GM23248 (cell line): ENCODE measurements at regions not wholly inside any gene's neighbourhood (a gene's known extent, or its start where the extent isn't known, plus 50 kb on each side); places are given as distances from the start of the nearest gene placed in this dataset.

ENCODE experiments used
- DNase-seq: peaks from one replicate; pipeline ENCODE4 v3.0.0-alpha.2; 2015
- H2AFZ ChIP-seq: fragments of 200-600 bp; sonication (generic); 2 replicates; pipeline ENCODE4 v1.6.1; 2016; ENCODE audit warnings: antibody characterized with exemption
- H3F3A ChIP-seq: fragments of 200-600 bp; sonication (generic); 2 replicates; pipeline ENCODE4 v1.6.1; 2016; ENCODE audit warnings: mild to moderate bottlenecking, antibody characterized with exemption, mixed run types; ENCODE audit not compliant: insufficient read depth
- H3K27ac ChIP-seq: fragments of 200-600 bp; sonication (generic); 2 replicates; pipeline ENCODE4 v1.5.1; 2016; ENCODE audit warnings: mild to moderate bottlenecking
- H3K27me3 ChIP-seq: fragments of 200-600 bp; sonication (generic); replicated peaks from 2 replicates; pipeline ENCODE4 v1.6.1; 2016; ENCODE audit warnings: mild to moderate bottlenecking; ENCODE audit not compliant: insufficient read depth
- H3K36me3 ChIP-seq: fragments of 200-600 bp; sonication (generic); 2 replicates; pipeline ENCODE4 v1.6.1; 2016; ENCODE audit warnings: low read depth, mild to moderate bottlenecking
- H3K4me1 ChIP-seq: fragments of 200-600 bp; sonication (generic); 2 replicates; pipeline ENCODE4 v1.6.1; 2016; ENCODE audit warnings: mild to moderate bottlenecking; ENCODE audit not compliant: insufficient read depth
- H3K4me2 ChIP-seq: fragments of 200-600 bp; sonication (generic); one replicate; pipeline ENCODE4 v1.6.1; 2016; ENCODE audit warnings: mild to moderate bottlenecking; ENCODE audit not compliant: unreplicated experiment
- H3K4me3 ChIP-seq: fragments of 200-600 bp; sonication (generic); 2 replicates; pipeline ENCODE4 v1.5.1; 2016; ENCODE audit warnings: mild to moderate bottlenecking
- H3K79me2 ChIP-seq: fragments of 200-600 bp; sonication (generic); 2 replicates; pipeline ENCODE4 v1.6.1; 2016; ENCODE audit warnings: mild to moderate bottlenecking; ENCODE audit not compliant: insufficient read depth
- H3K9ac ChIP-seq: fragments of 200-600 bp; sonication (generic); 2 replicates; pipeline ENCODE4 v1.6.1; 2016; ENCODE audit warnings: mild to moderate bottlenecking
- H3K9me2 ChIP-seq: fragments of 200-600 bp; sonication (generic); 2 replicates; pipeline ENCODE4 v1.6.1; 2016; ENCODE audit warnings: mixed run types, mild to moderate bottlenecking, moderate library complexity; ENCODE audit not compliant: insufficient read depth
- H3K9me3 ChIP-seq: fragments of 200-600 bp; sonication (generic); one replicate; pipeline ENCODE4 v1.6.1; 2017; ENCODE audit warnings: low read depth
- H4K20me1 ChIP-seq: fragments of 200-600 bp; sonication (generic); 2 replicates; pipeline ENCODE4 v1.6.0; 2016; ENCODE audit not compliant: insufficient read depth
- EZH2 ChIP-seq: fragments of 200-600 bp; sonication (generic); IDR thresholded peaks from 2 replicates; pipeline ENCODE4 v1.6.1; 2018; ENCODE audit warnings: antibody characterized with exemption, mild to moderate bottlenecking; ENCODE audit not compliant: insufficient read depth, poor library complexity, severe bottlenecking
- EZH2phosphoT487 ChIP-seq: fragments of 200-600 bp; sonication (generic); IDR thresholded peaks from 2 replicates; pipeline ENCODE4 v1.6.1; 2018; ENCODE audit warnings: antibody characterized with exemption, moderate library complexity, mild to moderate bottlenecking, low read depth; ENCODE audit not compliant: insufficient read depth
- WGBS, 2 experiments: methylation state at CpG; one replicate each; pipeline ENCODE4 v1.1.6; 2015 to 2017; ENCODE audit warnings: low lambda C conversion rate in 2 of 2, low coverage in 1 of 2; ENCODE audit errors: missing lambda C conversion rate in 2 of 2; 5-methylcytosine and 5-hydroxymethylcytosine counted together
- in situ Hi-C: fragments of 300-500 bp; cut with MboI; formaldehyde crosslinking; loops from 2 replicates; pipeline ENCODE4 v1.15.0; 2020

GRCh38 chr3:193944518-193944884, 191.4 kb upstream of the HES1 start:
- Histone ChIP-seq H3K27me3 (peaks cover 17% of the 10 kb centered on the region), H3K4me3 (no peak overlapping the region), H3K4me2 (no peak overlapping the region), H3K36me3 (no peaks in the 10 kb centered on the region), H3K9me2 (no peaks in the 10 kb centered on the region), H3K79me2 (no peaks in the 10 kb centered on the region), H3K4me1 (no peaks in the 10 kb centered on the region), H2AFZ (no peak overlapping the region), H3F3A (no peaks in the 10 kb centered on the region), H3K9ac (no peak overlapping the region), H3K9me3 (no peaks in the 10 kb centered on the region), H4K20me1 (no peaks in the 10 kb centered on the region), H3K27ac (no peak overlapping the region)
- in situ Hi-C loops = no loop called here
- no peak for DNase-seq
- 66 to 78% methylated on average over 7 of the region's 7 CpGs for whole genome bisulfite sequencing, 2 experiments
- TF ChIP-seq EZH2 = no peak
- no peak for TF ChIP-seq EZH2phosphoT487

GRCh38 chr3:193945143-193945542, 190.8 kb upstream of the HES1 start:
- no peaks in the 10 kb centered on the region for H3K9me2 ChIP-seq
- H3K36me3 ChIP-seq = no peaks in the 10 kb centered on the region
- H3K4me1 ChIP-seq = no peaks in the 10 kb centered on the region
- no peaks in the 10 kb centered on the region for H3K9me3 ChIP-seq
- no peak for DNase-seq
- no peak overlapping the region for H3K27ac ChIP-seq
- WGBS, 2 experiments = 63 to 67% methylated on average over 5 of the region's 5 CpGs
- H3F3A ChIP-seq = no peaks in the 10 kb centered on the region
- H3K79me2 ChIP-seq = no peaks in the 10 kb centered on the region
- H4K20me1 ChIP-seq = no peaks in the 10 kb centered on the region
- in situ Hi-C loops = no loop called here
- peaks cover 24% of the 10 kb centered on the region for H3K27me3 ChIP-seq
- H3K4me3 ChIP-seq = no peak overlapping the region
- no peak overlapping the region for H3K9ac ChIP-seq
- H3K4me2 ChIP-seq = no peak overlapping the region
- no peak overlapping the region for H2AFZ ChIP-seq
- TF ChIP-seq EZH2 (no peak), EZH2phosphoT487 (no peak)

GRCh38 chr3:193946945-193947344, 189.0 kb upstream of the HES1 start:
- H3F3A ChIP-seq = no peaks in the 10 kb centered on the region
- H3K27me3 ChIP-seq = peaks cover 29% of the 10 kb centered on the region
- no peak overlapping the region for H3K27ac ChIP-seq
- H3K4me3 ChIP-seq = no peak overlapping the region
- H3K9me2 ChIP-seq = no peaks in the 10 kb centered on the region
- TF ChIP-seq EZH2 (no peak), EZH2phosphoT487 (no peak)
- in situ Hi-C loops = no loop called here
- H4K20me1 ChIP-seq = no peaks in the 10 kb centered on the region
- no peak overlapping the region for H3K4me2 ChIP-seq
- 37 to 40% methylated on average over 5 of the region's 5 CpGs for WGBS, 2 experiments
- H2AFZ ChIP-seq = no peak overlapping the region
- no peak for DNase-seq
- H3K4me1 ChIP-seq = no peaks in the 10 kb centered on the region
- H3K9me3 ChIP-seq = no peaks in the 10 kb centered on the region
- no peaks in the 10 kb centered on the region for H3K36me3 ChIP-seq
- H3K9ac ChIP-seq = no peak overlapping the region
- no peaks in the 10 kb centered on the region for H3K79me2 ChIP-seq

- DNase-seq = no peak
- Histone ChIP-seq H3K4me3 (no peak overlapping the region), H3K4me2 (no peak overlapping the region), H2AFZ (no peak overlapping the region), H3K36me3 (no peaks in the 10 kb centered on the region), H3K4me1 (no peaks in the 10 kb centered on the region), H3K27me3 (peaks cover 29% of the 10 kb centered on the region), H3K79me2 (no peaks in the 10 kb centered on the region), H4K20me1 (no peaks in the 10 kb centered on the region), H3F3A (no peaks in the 10 kb centered on the region), H3K9ac (no peak overlapping the region), H3K9me3 (no peaks in the 10 kb centered on the region), H3K9me2 (no peaks in the 10 kb centered on the region), H3K27ac (no peak overlapping the region)
- TF ChIP-seq EZH2 (no peak), EZH2phosphoT487 (no peak)
- 63 to 65% methylated on average over 6 of the region's 6 CpGs for WGBS, 2 experiments
- in situ Hi-C loops = no loop called here
Measured at GRCh38 chr3:193947596-193947995, 188.4 kb upstream of the HES1 start.

- 45 to 47% methylated on average over 3 of the region's 3 CpGs for WGBS, 2 experiments
- H3K4me3 ChIP-seq = no peak overlapping the region
- no peaks in the 10 kb centered on the region for H3F3A ChIP-seq
- peaks cover 28% of the 10 kb centered on the region for H3K27me3 ChIP-seq
- no peaks in the 10 kb centered on the region for H3K36me3 ChIP-seq
- DNase-seq = no peak
- in situ Hi-C loops = no loop called here
- no peaks in the 10 kb centered on the region for H3K4me1 ChIP-seq
- no peaks in the 10 kb centered on the region for H3K79me2 ChIP-seq
- no peak overlapping the region for H3K4me2 ChIP-seq
- no peaks in the 10 kb centered on the region for H3K9me2 ChIP-seq
- H3K27ac ChIP-seq = no peak overlapping the region
- H3K9ac ChIP-seq = no peak overlapping the region
- no peak overlapping the region for H2AFZ ChIP-seq
- no peaks in the 10 kb centered on the region for H3K9me3 ChIP-seq
- TF ChIP-seq EZH2phosphoT487 (no peak), EZH2 (no peak)
- H4K20me1 ChIP-seq = no peaks in the 10 kb centered on the region
Measured at GRCh38 chr3:193948459-193948858, 187.5 kb upstream of the HES1 start.
